ENCODE measurements at regions not wholly inside any gene's neighbourhood (a gene's known extent, or its start where the extent isn't known, plus 50 kb on each side); places are given as distances from the start of the nearest gene placed in this dataset.

- intact Hi-C loops (cut with micrococcal nuclease) = no loop called here
Observed at GRCh38 chrX:75642811-75643361, 120.0 kb upstream of the ZDHHC15 start.

GRCh38 chrX:75638332-75638731 is 115.5 kb upstream of the ZDHHC15 start:
- no peaks in the 10 kb centered on the region for H3K79me2 ChIP-seq (ENCODE audit: control insufficient read depth, insufficient read depth, low read length)
- H3K9me3 ChIP-seq (ENCODE audit: control extremely low read depth in 1 of 3, control insufficient read depth in 2 of 3, insufficient read depth in 1 of 3, low read length in 2 of 3) = peaks cover 0 to 3% (median 0%) of the 10 kb centered on the region in 3 donors
- TF ChIP-seq EZH2 (IDR thresholded peaks at IDR 0.05; ENCODE audit: borderline replicate concordance, insufficient read depth, low read depth, low read length, poor library complexity, severe bottlenecking) (no peak), CTCF (IDR thresholded peaks at IDR 0.05) (no peak)
- Mint-ChIP-seq H3K9me3 (ENCODE audit: insufficient read depth) (peaks cover 4% of the 10 kb centered on the region), H3K4me3 (no peak overlapping the region), H3K27me3 (no peaks in the 10 kb centered on the region), H3K27ac (no peak overlapping the region), H3K4me1 (no peaks in the 10 kb centered on the region)
- no peak for ATAC-seq (ENCODE audit: low read depth)
- POLR2A ChIA-PET = no interaction called here
- 90% methylated on average over 2 of the region's 3 CpGs for WGBS (ENCODE audit: insufficient coverage)
- no peak overlapping the region for H3K4me3 ChIP-seq (ENCODE audit: control extremely low read depth in 1 of 5, extremely low read depth in 1 of 5, insufficient read depth in 1 of 5, low read depth in 2 of 5, low read length in 4 of 5)
- H3K9ac ChIP-seq (ENCODE audit: low read length) = no peak overlapping the region
- H3K27me3 ChIP-seq (replicated peaks in 1 of 4; ENCODE audit: control extremely low read depth in 1 of 4, control insufficient read depth in 3 of 4, insufficient read depth in 4 of 4, low read length in 3 of 4) = no peaks in the 10 kb centered on the region
- intact Hi-C loops (cut with micrococcal nuclease) = no loop called here
- H3K36me3 ChIP-seq (replicated peaks in 1 of 2; ENCODE audit: control extremely low read depth in 1 of 2, control insufficient read depth in 1 of 2, extremely low read depth in 1 of 2, insufficient read depth in 2 of 2, low read length in 1 of 2) = no peaks in the 10 kb centered on the region
- no peaks in the 10 kb centered on the region for H4K20me1 ChIP-seq (ENCODE audit: control insufficient read depth, insufficient read depth, low read length, poor library complexity, severe bottlenecking)
- CTCF ChIA-PET = no interaction called here
- H3K27ac ChIP-seq (ENCODE audit: low read length in 2 of 2) = no peak overlapping the region
- H3K4me2 ChIP-seq (replicated peaks; ENCODE audit: low read depth, low read length, poor library complexity, severe bottlenecking) = no peak overlapping the region
- no peak for DNase-seq
- H2AFZ ChIP-seq (ENCODE audit: insufficient read depth, low read depth, low read length, poor library complexity, severe bottlenecking) = no peak overlapping the region
- no peaks in the 10 kb centered on the region for H3K4me1 ChIP-seq (ENCODE audit: control insufficient read depth in 2 of 2, insufficient read depth in 2 of 2, low read length in 2 of 2)

More at GRCh38 chrX:75642811-75643361, 120.0 kb upstream of the ZDHHC15 start:
- H3K9ac ChIP-seq (ENCODE audit: low read length) = no peak overlapping the region
- H3K27me3 ChIP-seq (replicated peaks in 1 of 4; ENCODE audit: control extremely low read depth in 1 of 4, control insufficient read depth in 3 of 4, insufficient read depth in 4 of 4, low read length in 3 of 4) = no peaks in the 10 kb centered on the region
- no peaks in the 10 kb centered on the region for H3K27me3 Mint-ChIP-seq
- no peaks in the 10 kb centered on the region for H3K36me3 ChIP-seq (replicated peaks in 1 of 2; ENCODE audit: control extremely low read depth in 1 of 2, control insufficient read depth in 1 of 2, extremely low read depth in 1 of 2, insufficient read depth in 2 of 2, low read length in 1 of 2)
- H3K4me1 Mint-ChIP-seq = no peaks in the 10 kb centered on the region
- H3K4me1 ChIP-seq (ENCODE audit: control insufficient read depth in 2 of 2, insufficient read depth in 2 of 2, low read length in 2 of 2) = no peaks in the 10 kb centered on the region
- H2AFZ ChIP-seq (ENCODE audit: insufficient read depth, low read depth, low read length, poor library complexity, severe bottlenecking) = no peak overlapping the region
- peaks cover 0 to 3% (median 0%) of the 10 kb centered on the region in 3 donors for H3K9me3 ChIP-seq (ENCODE audit: control extremely low read depth in 1 of 3, control insufficient read depth in 2 of 3, insufficient read depth in 1 of 3, low read length in 2 of 3)
- H3K4me3 Mint-ChIP-seq = no peak overlapping the region
- CTCF ChIA-PET = no interaction called here
- DNase-seq (no peak), ATAC-seq (ENCODE audit: low read depth) (no peak)
- no peaks in the 10 kb centered on the region for H3K79me2 ChIP-seq (ENCODE audit: control insufficient read depth, insufficient read depth, low read length)
- no peak overlapping the region for H3K4me3 ChIP-seq (ENCODE audit: control extremely low read depth in 1 of 5, extremely low read depth in 1 of 5, insufficient read depth in 1 of 5, low read depth in 2 of 5, low read length in 4 of 5)
- no peak overlapping the region for H3K4me2 ChIP-seq (replicated peaks; ENCODE audit: low read depth, low read length, poor library complexity, severe bottlenecking)
- no CpG with 5 or more reads among the region's 3 CpGs for WGBS (ENCODE audit: insufficient coverage)
- H3K27ac Mint-ChIP-seq = no peak overlapping the region
- POLR2A ChIA-PET = no interaction called here
- peaks cover 6% of the 10 kb centered on the region for H3K9me3 Mint-ChIP-seq (ENCODE audit: insufficient read depth)
- TF ChIP-seq EZH2 (IDR thresholded peaks at IDR 0.05; ENCODE audit: borderline replicate concordance, insufficient read depth, low read depth, low read length, poor library complexity, severe bottlenecking) = no peak
- no peak for TF ChIP-seq CTCF (IDR thresholded peaks at IDR 0.05)
- no peaks in the 10 kb centered on the region for H4K20me1 ChIP-seq (ENCODE audit: control insufficient read depth, insufficient read depth, low read length, poor library complexity, severe bottlenecking)
- no peak overlapping the region for H3K27ac ChIP-seq (ENCODE audit: low read length in 2 of 2)
